Fibroblast of lung (primary cell): ENCODE measurements at regions not wholly inside any gene's neighbourhood (a gene's known extent, or its start where the extent isn't known, plus 50 kb on each side); places are given as distances from the start of the nearest gene placed in this dataset.

Source experiments
- CTCF ChIP-seq, 2 donors: IDR thresholded peaks in 1 of 2; conservative IDR thresholded peaks in 1 of 2; 1 replicate in 1 of 2; 2 replicates in 1 of 2; pipeline ENCODE4 v1.5.1; 2011 to 2012; ENCODE audit warnings: low read length in 2 of 2, control low read depth in 1 of 2, inconsistent platforms in 1 of 2, low read depth in 1 of 2, mild to moderate bottlenecking in 1 of 2
- EZH2 ChIP-seq: IDR thresholded peaks from 2 replicates; pipeline ENCODE4 v1.5.1; 2012; ENCODE audit warnings: low read length, control low read depth, mild to moderate bottlenecking; ENCODE audit errors: missing control alignments

GRCh38 chr11:130545449-130546072, 97.1 kb downstream of the ADAMTS15 start:
- TF ChIP-seq CTCF (conservative IDR thresholded peaks at IDR 0.05 in 1 of 2, IDR thresholded peaks at IDR 0.05 in 1 of 2; ENCODE audit: low read depth in 1 of 2, low read length in 2 of 2) (no peak), EZH2 (no peak)
